Kidney (tissue), 13 donors: ENCODE measurements at regions not wholly inside any gene's neighbourhood (a gene's known extent, or its start where the extent isn't known, plus 50 kb on each side); places are given as distances from the start of the nearest gene placed in this dataset.

Source experiments
- DNase-seq, 5 donors: peaks; one replicate each; pipeline ENCODE4 v3.0.0-alpha.2; 2013 to 2020
- FAIRE-seq: peaks from 2 replicates; lab custom pipeline; 2012; peaks lifted over from hg19 to GRCh38; lab: Jason Lieb, UNC
- H3K27ac ChIP-seq, 2 donors: one replicate each; pipeline ENCODE4 v1.7.0; 2013; ENCODE audit warnings: low read depth in 2 of 2, low read length in 2 of 2, inconsistent platforms in 1 of 2
- H3K27me3 ChIP-seq: one replicate; pipeline ENCODE4 v1.7.1; 2013; ENCODE audit warnings: low read length, inconsistent platforms; ENCODE audit not compliant: control insufficient read depth, insufficient read depth
- H3K36me3 ChIP-seq, 3 donors: one replicate each; pipeline versions ENCODE4 v1.7.0 to v1.7.1; 2013; ENCODE audit warnings: low read length in 3 of 3, control low read depth in 1 of 3, inconsistent platforms in 1 of 3; ENCODE audit not compliant: insufficient read depth in 3 of 3, control insufficient read depth in 2 of 3
- H3K4me1 ChIP-seq, 3 donors: one replicate each; pipeline versions ENCODE4 v1.7.0 to v1.7.1; 2013; ENCODE audit warnings: low read length in 3 of 3, inconsistent platforms in 1 of 3, low read depth in 1 of 3; ENCODE audit not compliant: control insufficient read depth in 2 of 3, insufficient read depth in 2 of 3
- H3K4me3 ChIP-seq, 3 donors: one replicate each; pipeline versions ENCODE4 v1.7.0 to v1.8.1; 2013; ENCODE audit warnings: low read length in 3 of 3, control low read depth in 1 of 3, inconsistent platforms in 1 of 3
- H3K9ac ChIP-seq, 3 donors: one replicate each; pipeline versions ENCODE4 v1.7.0 to v1.7.1; 2013; ENCODE audit warnings: low read length in 3 of 3, control low read depth in 1 of 3, inconsistent platforms in 1 of 3
- H3K9me3 ChIP-seq, 3 donors: one replicate each; pipeline versions ENCODE4 v1.7.0 to v1.7.1; 2013; ENCODE audit warnings: low read length in 3 of 3, control low read depth in 1 of 3, inconsistent platforms in 1 of 3; ENCODE audit not compliant: control insufficient read depth in 2 of 3, insufficient read depth in 1 of 3
- CTCF ChIP-seq: IDR thresholded peaks from 3 replicates; pipeline ENCODE4 v1.5.1; 2012; ENCODE audit warnings: mild to moderate bottlenecking, moderate library complexity, borderline replicate concordance; ENCODE audit not compliant: insufficient read depth; ENCODE audit errors: extremely low read depth
- intact Hi-C: fragments of 100-400 bp; cut with DNase I; formaldehyde crosslinking; loops from one replicate; pipeline ENCODE4 v1.11.1; 2022
- donor health status: control.
- donor health status: control.
- donor health status: control.
- donor health status: control.
- donor health status: control.
- donor health status: DM: yes; HTN: yes; CAD: no.
- donor health status: Normal renal cell carcinoma (clear cell type).

GRCh38 chr6:108782179-108783041, 65.8 kb upstream of the ARMC2 start:
- H3K4me3 ChIP-seq: peak overlapping the region; percentile 85 to 95 (median 94)
- no peaks in the 10 kb centered on the region for H3K36me3 ChIP-seq
- DNase-seq: peak; percentile 83 to 92 (median 89)
- peaks cover 0 to 10% (median 2%) of the 10 kb centered on the region in 3 donors for H3K4me1 ChIP-seq
- peak; percentile 3 for FAIRE-seq
- H3K27ac ChIP-seq: peak overlapping the region; percentile 6 to 41
- no peaks in the 10 kb centered on the region for H3K27me3 ChIP-seq
- H3K9me3 ChIP-seq: no peaks in the 10 kb centered on the region
- peak; percentile 85 for TF ChIP-seq CTCF
- H3K9ac ChIP-seq: peak overlapping the region; percentile 21 to 94 (median 78)
- intact Hi-C loops: loop anchor here (10.0 kb wide), 1 partner anchor 228 kb away; no protein-coding TSS in a partner anchor

- no peak overlapping the region for H3K27ac ChIP-seq
- H3K9ac ChIP-seq: no peak overlapping the region
- H3K4me3 ChIP-seq: no peak overlapping the region
- no peaks in the 10 kb centered on the region for H3K27me3 ChIP-seq
- FAIRE-seq: no peak
- H3K4me1 ChIP-seq: peaks cover 0 to 10% (median 2%) of the 10 kb centered on the region in 3 donors
- intact Hi-C loops: loop anchor here (10.0 kb wide), 1 partner anchor 231 kb away; no protein-coding TSS in a partner anchor
- no peaks in the 10 kb centered on the region for H3K36me3 ChIP-seq
- H3K9me3 ChIP-seq: no peaks in the 10 kb centered on the region
- no peak for DNase-seq
- no peak for TF ChIP-seq CTCF
Measured at GRCh38 chr6:108785653-108786052, 62.6 kb upstream of the ARMC2 start.

GRCh38 chr6:108788416-108788815, 59.8 kb upstream of the ARMC2 start:
- H3K4me1 ChIP-seq: no peaks in the 10 kb centered on the region
- H3K36me3 ChIP-seq: no peaks in the 10 kb centered on the region
- FAIRE-seq: peak; percentile 17
- no peak overlapping the region for H3K4me3 ChIP-seq
- TF ChIP-seq CTCF: no peak
- H3K9ac ChIP-seq: no peak overlapping the region
- intact Hi-C loops: loop anchor here (10.0 kb wide), 1 partner anchor 234 kb away; no protein-coding TSS in a partner anchor
- no peaks in the 10 kb centered on the region for H3K27me3 ChIP-seq
- no peak overlapping the region for H3K27ac ChIP-seq
- DNase-seq: no peak
- H3K9me3 ChIP-seq: no peaks in the 10 kb centered on the region
